NT2/D1 (cell line): ENCODE measurements at regions not wholly inside any gene's neighbourhood (a gene's known extent, or its start where the extent isn't known, plus 50 kb on each side); places are given as distances from the start of the nearest gene placed in this dataset.

Source experiments
- DNase-seq: peaks from one replicate; pipeline ENCODE4 v3.0.0-alpha.2; 2011; ENCODE audit warnings: low read depth, low spot score
- H3K27me3 ChIP-seq: 2 replicates; pipeline ENCODE4 v1.6.0; 2011; ENCODE audit warnings: mild to moderate bottlenecking; ENCODE audit not compliant: insufficient read length, insufficient read depth
- H3K36me3 ChIP-seq: 2 replicates; pipeline ENCODE4 v1.6.1; 2011; ENCODE audit warnings: mild to moderate bottlenecking, low read length, mixed read lengths; ENCODE audit not compliant: insufficient read depth, insufficient read length
- H3K4me1 ChIP-seq: 2 replicates; pipeline ENCODE4 v1.5.1; 2011; ENCODE audit not compliant: insufficient read depth, insufficient read length
- H3K4me3 ChIP-seq: 2 replicates; pipeline ENCODE4 v1.5.1; 2011; ENCODE audit warnings: low read depth; ENCODE audit not compliant: insufficient read length
- H3K9ac ChIP-seq: 2 replicates; pipeline ENCODE4 v1.6.0; 2011; ENCODE audit warnings: low read depth; ENCODE audit not compliant: insufficient read length
- H3K9me3 ChIP-seq: 2 replicates; pipeline ENCODE4 v1.5.1; 2011; ENCODE audit warnings: mild to moderate bottlenecking, low read length; ENCODE audit not compliant: insufficient read depth
- SUZ12 ChIP-seq: IDR thresholded peaks from 2 replicates; pipeline ENCODE4 v1.6.1; 2011; ENCODE audit not compliant: insufficient read length, insufficient read depth; ENCODE audit errors: extremely low read depth
- YY1 ChIP-seq: IDR thresholded peaks from 2 replicates; pipeline ENCODE4 v1.6.1; 2011; ENCODE audit not compliant: insufficient read length, insufficient read depth
- ZNF274 ChIP-seq: IDR thresholded peaks from 2 replicates; pipeline ENCODE4 v1.6.1; 2011; ENCODE audit warnings: mild to moderate bottlenecking, low read depth, low read length

GRCh38 chr10:125399289-125399688 lies 238.9 kb upstream of the CTBP2 start:
- no peaks in the 10 kb centered on the region for H3K27me3 ChIP-seq
- no peaks in the 10 kb centered on the region for H3K36me3 ChIP-seq
- no peak for DNase-seq
- H3K9ac ChIP-seq: no peak overlapping the region
- H3K4me3 ChIP-seq: no peak overlapping the region
- TF ChIP-seq SUZ12 (no peak), ZNF274 (no peak), YY1 (no peak)
- no peaks in the 10 kb centered on the region for H3K4me1 ChIP-seq
- no peaks in the 10 kb centered on the region for H3K9me3 ChIP-seq

GRCh38 chr10:125398270-125398669 lies 237.9 kb upstream of the CTBP2 start:
- H3K4me3 ChIP-seq: no peak overlapping the region
- TF ChIP-seq ZNF274 (no peak), YY1 (no peak), SUZ12 (no peak)
- no peak overlapping the region for H3K9ac ChIP-seq
- no peaks in the 10 kb centered on the region for H3K9me3 ChIP-seq
- no peaks in the 10 kb centered on the region for H3K4me1 ChIP-seq
- no peaks in the 10 kb centered on the region for H3K27me3 ChIP-seq
- H3K36me3 ChIP-seq: no peaks in the 10 kb centered on the region
- DNase-seq: no peak

GRCh38 chr10:125397608-125398007 lies 237.2 kb upstream of the CTBP2 start:
- no peak for DNase-seq

GRCh38 chr10:125396676-125397075 lies 236.3 kb upstream of the CTBP2 start:
- Histone ChIP-seq H3K9ac (no peak overlapping the region), H3K36me3 (no peaks in the 10 kb centered on the region), H3K9me3 (no peaks in the 10 kb centered on the region), H3K27me3 (no peaks in the 10 kb centered on the region), H3K4me1 (no peaks in the 10 kb centered on the region), H3K4me3 (no peak overlapping the region)
- DNase-seq: no peak
- TF ChIP-seq SUZ12: no peak
- TF ChIP-seq YY1: no peak
- TF ChIP-seq ZNF274: no peak

More at GRCh38 chr10:125397608-125398007, 237.2 kb upstream of the CTBP2 start:
- H3K4me3 ChIP-seq: no peak overlapping the region
- no peaks in the 10 kb centered on the region for H3K9me3 ChIP-seq
- no peaks in the 10 kb centered on the region for H3K27me3 ChIP-seq
- no peaks in the 10 kb centered on the region for H3K36me3 ChIP-seq
- TF ChIP-seq ZNF274 (no peak), YY1 (no peak), SUZ12 (no peak)
- no peaks in the 10 kb centered on the region for H3K4me1 ChIP-seq
- no peak overlapping the region for H3K9ac ChIP-seq

- TF ChIP-seq ZNF274: no peak
- TF ChIP-seq YY1: no peak
- TF ChIP-seq SUZ12: no peak
- no peaks in the 10 kb centered on the region for H3K4me1 ChIP-seq
- no peaks in the 10 kb centered on the region for H3K27me3 ChIP-seq
- DNase-seq: no peak
- peaks cover 16% of the 10 kb centered on the region for H3K9me3 ChIP-seq
- H3K4me3 ChIP-seq: no peak overlapping the region
- H3K9ac ChIP-seq: no peak overlapping the region
- H3K36me3 ChIP-seq: no peaks in the 10 kb centered on the region
These were observed 232.2 kb upstream of the CTBP2 start for GRCh38 chr10:125392609-125393008.

- Histone ChIP-seq H3K9me3 (peaks cover 16% of the 10 kb centered on the region), H3K36me3 (no peaks in the 10 kb centered on the region), H3K4me3 (no peak overlapping the region), H3K27me3 (no peaks in the 10 kb centered on the region), H3K9ac (no peak overlapping the region), H3K4me1 (no peaks in the 10 kb centered on the region)
- DNase-seq: no peak
- TF ChIP-seq YY1 (no peak), SUZ12 (no peak), ZNF274 (no peak)
These were observed 231.8 kb upstream of the CTBP2 start for GRCh38 chr10:125392154-125392553.

- Histone ChIP-seq H3K9me3 (peaks cover 16% of the 10 kb centered on the region), H3K4me1 (no peaks in the 10 kb centered on the region), H3K9ac (no peak overlapping the region), H3K27me3 (no peaks in the 10 kb centered on the region), H3K36me3 (no peaks in the 10 kb centered on the region), H3K4me3 (no peak overlapping the region)
- TF ChIP-seq SUZ12: no peak
- no peak for TF ChIP-seq YY1
- no peak for TF ChIP-seq ZNF274
- DNase-seq: no peak
These were observed 229.3 kb upstream of the CTBP2 start for GRCh38 chr10:125389648-125390047.
